NCI-H524 treated with DMSO at 0.1 percent for 48 hours (cell line): ENCODE measurements at regions not wholly inside any gene's neighbourhood (a gene's known extent, or its start where the extent isn't known, plus 50 kb on each side); places are given as distances from the start of the nearest gene placed in this dataset.

Source experiments
- DNase-seq: peaks from one replicate; lab custom pipeline; 2025; lab: John Stamatoyannopoulos, UW

GRCh38 chr5:8050616-8051175, 181.7 kb downstream of the MTRR start:
- no peak for DNase-seq

GRCh38 chr5:8053270-8053669, 184.3 kb downstream of the MTRR start:
- no peak for DNase-seq

- DNase-seq, result no peak
Measured at GRCh38 chr5:8057769-8058168, 188.8 kb downstream of the MTRR start.

GRCh38 chr5:8058616-8059190, 189.8 kb downstream of the MTRR start:
- DNase-seq, result peak; percentile 96

- DNase-seq, result peak; percentile 59
Measured at GRCh38 chr5:8059337-8059736, 190.4 kb downstream of the MTRR start.

- no peak for DNase-seq
Measured at GRCh38 chr5:8060235-8060952, 191.4 kb downstream of the MTRR start.

GRCh38 chr5:8060953-8061429, 192.0 kb downstream of the MTRR start:
- no peak for DNase-seq

- DNase-seq, result no peak
Measured at GRCh38 chr5:8062521-8062920, 193.6 kb downstream of the MTRR start.

GRCh38 chr5:8068078-8068477, 199.1 kb downstream of the MTRR start:
- no peak for DNase-seq

- no peak for DNase-seq
Measured at GRCh38 chr5:8070138-8070537, 201.2 kb downstream of the MTRR start.

- DNase-seq, result no peak
Measured at GRCh38 chr5:8079056-8079455, 210.1 kb downstream of the MTRR start.

- DNase-seq, result no peak
Measured at GRCh38 chr5:8081179-8081578, 212.2 kb downstream of the MTRR start.

GRCh38 chr5:8093669-8094068, 224.7 kb downstream of the MTRR start:
- DNase-seq, result no peak

- DNase-seq, result no peak
Measured at GRCh38 chr5:8094304-8094703, 225.4 kb downstream of the MTRR start.

- no peak for DNase-seq
Measured at GRCh38 chr5:8097146-8097545, 228.2 kb downstream of the MTRR start.

GRCh38 chr5:8098081-8098480, 229.1 kb downstream of the MTRR start:
- no peak for DNase-seq

- no peak for DNase-seq
Measured at GRCh38 chr5:8102714-8103113, 233.8 kb downstream of the MTRR start.

GRCh38 chr5:8114597-8115266, 245.8 kb downstream of the MTRR start:
- DNase-seq, result no peak

GRCh38 chr5:8123559-8123958, 254.6 kb downstream of the MTRR start:
- DNase-seq, result peak; percentile 50

- DNase-seq, result no peak
Measured at GRCh38 chr5:8134609-8135008, 265.7 kb downstream of the MTRR start.

- no peak for DNase-seq
Measured at GRCh38 chr5:8135742-8136141, 266.8 kb downstream of the MTRR start.

- no peak for DNase-seq
Measured at GRCh38 chr5:8136271-8136670, 267.3 kb downstream of the MTRR start.

- no peak for DNase-seq
Measured at GRCh38 chr5:8137941-8138550, 269.1 kb downstream of the MTRR start.
